SU-DHL-6 (cell line): ENCODE measurements at regions not wholly inside any gene's neighbourhood (a gene's known extent, or its start where the extent isn't known, plus 50 kb on each side); places are given as distances from the start of the nearest gene placed in this dataset.

ENCODE experiments used
- H2AFZ ChIP-seq: fragments of 200-600 bp; sonication (generic); 2 replicates; pipeline ENCODE4 v1.6.1; 2014; ENCODE audit warnings: low read depth, mild to moderate bottlenecking, moderate library complexity, mixed read lengths, antibody characterized with exemption, low read length; ENCODE audit not compliant: severe bottlenecking
- H3F3A ChIP-seq: fragments of 200-600 bp; shearing (Covaris generic); 2 replicates; pipeline ENCODE4 v1.6.0; 2016; ENCODE audit warnings: antibody characterized with exemption, mild to moderate bottlenecking; ENCODE audit not compliant: insufficient read depth
- H3K27ac ChIP-seq: fragments of 200-600 bp; sonication (generic); 2 replicates; pipeline ENCODE4 v1.5.1; 2016; ENCODE audit warnings: low read depth, mild to moderate bottlenecking, low read length, moderate library complexity, mixed read lengths
- H3K27me3 ChIP-seq: fragments of 200-600 bp; sonication (generic), shearing (Covaris generic); 2 replicates; pipeline ENCODE4 v1.6.0; 2014; ENCODE audit warnings: mild to moderate bottlenecking, low read length
- H3K36me3 ChIP-seq: fragments of 200-600 bp; sonication (generic); 2 replicates; pipeline ENCODE4 v1.6.1; 2014; ENCODE audit warnings: mild to moderate bottlenecking, low read length, mixed read lengths
- H3K4me2 ChIP-seq: fragments of 300-600, 200-600 bp; shearing (Covaris generic), sonication (generic); 2 replicates; pipeline ENCODE4 v1.6.0; 2014; ENCODE audit warnings: low read length, low read depth, mild to moderate bottlenecking; ENCODE audit not compliant: poor library complexity, severe bottlenecking
- H3K4me3 ChIP-seq: fragments of 200-600 bp; sonication (generic); 2 replicates; pipeline ENCODE4 v1.5.1; 2014; ENCODE audit warnings: antibody characterized with exemption, low read length, mild to moderate bottlenecking, mixed read lengths; ENCODE audit not compliant: insufficient read depth, poor library complexity, severe bottlenecking
- H3K79me2 ChIP-seq: fragments of 200-600 bp; sonication (generic); 2 replicates; pipeline ENCODE4 v1.6.1; 2014; ENCODE audit warnings: mild to moderate bottlenecking, low read length, moderate library complexity; ENCODE audit not compliant: insufficient read depth
- H3K9ac ChIP-seq: fragments of 200-600 bp; sonication (generic); 2 replicates; pipeline ENCODE4 v1.7.0; 2014; ENCODE audit warnings: mild to moderate bottlenecking, low read length
- H3K9me2 ChIP-seq: fragments of 200-600 bp; sonication (generic); replicated peaks from 2 replicates; pipeline ENCODE4 v1.6.1; 2014; ENCODE audit warnings: low read length; ENCODE audit not compliant: insufficient read depth
- H3K9me3 ChIP-seq: fragments of 200-600 bp; sonication (generic); 2 replicates; pipeline ENCODE4 v1.6.1; 2014; ENCODE audit warnings: low read length, mixed read lengths; ENCODE audit not compliant: insufficient read depth
- H4K20me1 ChIP-seq: fragments of 200-600 bp; sonication (generic); 2 replicates; pipeline ENCODE4 v1.6.1; 2014; ENCODE audit warnings: low read depth, mild to moderate bottlenecking, antibody characterized with exemption, low read length, moderate library complexity, mixed read lengths
- EZH2phosphoT487 ChIP-seq: fragments of 200-600 bp; sonication (generic), shearing (Covaris generic); conservative IDR thresholded peaks from 2 replicates; pipeline ENCODE4 v1.6.1; 2018; ENCODE audit warnings: mild to moderate bottlenecking, antibody characterized with exemption, low read length, moderate library complexity, mixed read lengths
- TF ChIP-seq, protein P1 (sequence below): fragments of 200-600 bp; sonication (generic); IDR thresholded peaks from one replicate; pipeline ENCODE4 v1.5.1; 2017; ENCODE audit warnings: antibody characterized with exemption, mild to moderate bottlenecking, low read length, moderate library complexity; ENCODE audit not compliant: insufficient read depth, poor library complexity, severe bottlenecking

DNA sequence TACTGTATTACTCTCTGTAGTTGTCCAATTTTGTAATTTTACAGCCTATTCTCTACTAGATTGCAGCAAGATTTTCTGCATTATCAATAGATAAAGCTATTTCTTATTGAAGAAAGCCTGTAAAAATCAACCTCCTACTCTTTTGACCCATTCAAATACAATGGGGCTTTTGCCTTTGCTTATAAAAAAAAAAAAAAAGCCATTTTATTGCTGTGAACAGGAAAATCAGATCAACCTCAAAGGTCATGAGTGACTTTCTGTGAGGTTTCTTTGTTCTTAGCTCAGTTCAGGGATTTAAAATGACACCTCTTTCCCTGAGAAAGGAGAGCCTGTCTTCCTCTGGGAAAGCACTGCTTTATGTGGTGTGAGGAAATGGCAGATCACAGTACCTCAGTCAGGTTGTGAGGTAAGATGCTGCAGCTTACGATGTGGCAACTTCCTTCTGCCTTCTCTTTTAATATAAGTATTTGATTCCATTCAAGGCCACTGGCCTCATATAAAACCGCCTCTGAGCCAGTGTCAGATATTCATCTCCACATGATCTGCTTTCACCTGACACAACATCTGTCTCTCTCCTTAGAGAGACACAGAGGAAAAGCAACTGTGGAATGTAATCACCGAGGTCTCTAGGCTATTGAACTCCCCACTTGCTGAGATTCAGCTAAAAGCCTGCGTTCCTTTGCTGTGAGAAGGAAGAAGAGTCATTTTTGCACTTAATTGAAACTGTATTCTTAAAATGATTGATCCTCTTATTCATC, 161.5 kb upstream of the MB21D2 start:
- no peaks in the 10 kb centered on the region for H3F3A ChIP-seq
- no peaks in the 10 kb centered on the region for H3K9me3 ChIP-seq
- no peaks in the 10 kb centered on the region for H3K36me3 ChIP-seq
- no peak overlapping the region for H3K9ac ChIP-seq
- H3K27me3 ChIP-seq, result no peaks in the 10 kb centered on the region
- H2AFZ ChIP-seq, result no peak overlapping the region
- H3K9me2 ChIP-seq, result no peaks in the 10 kb centered on the region
- H3K4me3 ChIP-seq, result no peak overlapping the region
- no peak for TF ChIP-seq EZH2phosphoT487
- TF ChIP-seq, protein P1, sequence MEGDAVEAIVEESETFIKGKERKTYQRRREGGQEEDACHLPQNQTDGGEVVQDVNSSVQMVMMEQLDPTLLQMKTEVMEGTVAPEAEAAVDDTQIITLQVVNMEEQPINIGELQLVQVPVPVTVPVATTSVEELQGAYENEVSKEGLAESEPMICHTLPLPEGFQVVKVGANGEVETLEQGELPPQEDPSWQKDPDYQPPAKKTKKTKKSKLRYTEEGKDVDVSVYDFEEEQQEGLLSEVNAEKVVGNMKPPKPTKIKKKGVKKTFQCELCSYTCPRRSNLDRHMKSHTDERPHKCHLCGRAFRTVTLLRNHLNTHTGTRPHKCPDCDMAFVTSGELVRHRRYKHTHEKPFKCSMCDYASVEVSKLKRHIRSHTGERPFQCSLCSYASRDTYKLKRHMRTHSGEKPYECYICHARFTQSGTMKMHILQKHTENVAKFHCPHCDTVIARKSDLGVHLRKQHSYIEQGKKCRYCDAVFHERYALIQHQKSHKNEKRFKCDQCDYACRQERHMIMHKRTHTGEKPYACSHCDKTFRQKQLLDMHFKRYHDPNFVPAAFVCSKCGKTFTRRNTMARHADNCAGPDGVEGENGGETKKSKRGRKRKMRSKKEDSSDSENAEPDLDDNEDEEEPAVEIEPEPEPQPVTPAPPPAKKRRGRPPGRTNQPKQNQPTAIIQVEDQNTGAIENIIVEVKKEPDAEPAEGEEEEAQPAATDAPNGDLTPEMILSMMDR, result no peak
- H3K27ac ChIP-seq, result no peak overlapping the region
- H3K79me2 ChIP-seq, result no peaks in the 10 kb centered on the region
- H3K4me2 ChIP-seq, result no peak overlapping the region
- no peaks in the 10 kb centered on the region for H4K20me1 ChIP-seq

- Histone ChIP-seq H3K27ac (no peak overlapping the region), H3K36me3 (no peaks in the 10 kb centered on the region), H3K9me2 (no peaks in the 10 kb centered on the region), H3K9me3 (no peaks in the 10 kb centered on the region), H3K9ac (no peak overlapping the region), H3K79me2 (no peaks in the 10 kb centered on the region), H2AFZ (no peak overlapping the region), H3K4me2 (no peak overlapping the region), H3K4me3 (no peak overlapping the region), H4K20me1 (no peaks in the 10 kb centered on the region), H3F3A (no peaks in the 10 kb centered on the region), H3K27me3 (no peaks in the 10 kb centered on the region)
- no peak for TF ChIP-seq EZH2phosphoT487
- TF ChIP-seq, protein P1, result no peak
Measured at GRCh38 chr3:193080821-193081365, 160.1 kb upstream of the PLAAT1 start.

GRCh38 chr3:193085655-193086054, 155.4 kb upstream of the PLAAT1 start:
- H3K4me3 ChIP-seq, result no peak overlapping the region
- H3K27ac ChIP-seq, result no peak overlapping the region
- no peaks in the 10 kb centered on the region for H3K9me3 ChIP-seq
- H3K9ac ChIP-seq, result no peak overlapping the region
- no peaks in the 10 kb centered on the region for H3F3A ChIP-seq
- H3K9me2 ChIP-seq, result no peaks in the 10 kb centered on the region
- no peaks in the 10 kb centered on the region for H4K20me1 ChIP-seq
- no peak for TF ChIP-seq EZH2phosphoT487
- TF ChIP-seq, protein P1, result no peak
- no peak overlapping the region for H3K4me2 ChIP-seq
- no peaks in the 10 kb centered on the region for H3K27me3 ChIP-seq
- no peak overlapping the region for H2AFZ ChIP-seq
- no peaks in the 10 kb centered on the region for H3K36me3 ChIP-seq
- no peaks in the 10 kb centered on the region for H3K79me2 ChIP-seq
